Chondrocyte (in vitro differentiated cells): ENCODE measurements at regions not wholly inside any gene's neighbourhood (a gene's known extent, or its start where the extent isn't known, plus 50 kb on each side); places are given as distances from the start of the nearest gene placed in this dataset.

Experiments used
- DNase-seq: peaks from one replicate; pipeline ENCODE4 v3.0.0; 2021; ENCODE audit warnings: mixed read lengths, low spot score
- H3K27ac Mint-ChIP-seq: one replicate; pipeline ENCODE4 v1.8.0; 2021; ENCODE audit warnings: mild to moderate bottlenecking, moderate library complexity, mixed read lengths; ENCODE audit not compliant: unreplicated experiment
- H3K27me3 Mint-ChIP-seq: 2 replicates; pipeline ENCODE4 v1.8.0; 2021; ENCODE audit warnings: low read depth, mixed read lengths
- H3K36me3 Mint-ChIP-seq: 2 replicates; pipeline ENCODE4 v1.8.0; 2021; ENCODE audit warnings: low read depth, mixed read lengths
- H3K4me1 Mint-ChIP-seq: 2 replicates; pipeline ENCODE4 v1.8.0; 2021; ENCODE audit warnings: low read depth, mild to moderate bottlenecking, mixed read lengths
- H3K4me3 Mint-ChIP-seq: one replicate; pipeline ENCODE4 v1.8.0; 2021; ENCODE audit warnings: mild to moderate bottlenecking, moderate library complexity, mixed read lengths; ENCODE audit not compliant: unreplicated experiment
- H3K9me3 Mint-ChIP-seq: 2 replicates; pipeline ENCODE4 v1.8.0; 2021; ENCODE audit warnings: low read depth, mixed read lengths
- CTCF ChIP-seq: fragments of 200-600 bp; sonication (generic); IDR thresholded peaks from 2 replicates; pipeline ENCODE4 v1.5.0; 2021; ENCODE audit warnings: antibody characterized with exemption, mild to moderate bottlenecking, moderate library complexity

- H3K36me3 Mint-ChIP-seq, result peaks cover 2% of the 10 kb centered on the region
- H3K27me3 Mint-ChIP-seq, result peaks cover 3% of the 10 kb centered on the region
- H3K9me3 Mint-ChIP-seq, result peaks cover 5% of the 10 kb centered on the region
- no peak for DNase-seq
- no peak overlapping the region for H3K4me3 Mint-ChIP-seq
- no peak for TF ChIP-seq CTCF
- H3K4me1 Mint-ChIP-seq, result peaks cover 15% of the 10 kb centered on the region
- H3K27ac Mint-ChIP-seq, result no peak overlapping the region
Observed at GRCh38 chr18:62449490-62450104, 73.2 kb upstream of the ZCCHC2 start.

- DNase-seq, result no peak
- Mint-ChIP-seq H3K36me3 (peaks cover 2% of the 10 kb centered on the region), H3K4me3 (no peak overlapping the region), H3K27ac (no peak overlapping the region), H3K9me3 (peaks cover 5% of the 10 kb centered on the region), H3K4me1 (peaks cover 15% of the 10 kb centered on the region), H3K27me3 (no peaks in the 10 kb centered on the region)
- no peak for TF ChIP-seq CTCF
Observed at GRCh38 chr18:62450175-62450545, 72.7 kb upstream of the ZCCHC2 start.

- Mint-ChIP-seq H3K27me3 (peaks cover 4% of the 10 kb centered on the region), H3K27ac (peak overlapping the region; percentile 77), H3K4me1 (peaks cover 15% of the 10 kb centered on the region), H3K36me3 (peaks cover 2% of the 10 kb centered on the region), H3K4me3 (no peak overlapping the region), H3K9me3 (peaks cover 5% of the 10 kb centered on the region)
- no peak for DNase-seq
- no peak for TF ChIP-seq CTCF
Observed at GRCh38 chr18:62450546-62451410, 72.0 kb upstream of the ZCCHC2 start.

- TF ChIP-seq CTCF, result no peak
- Mint-ChIP-seq H3K36me3 (peaks cover 2% of the 10 kb centered on the region), H3K4me1 (peaks cover 15% of the 10 kb centered on the region), H3K9me3 (peaks cover 5% of the 10 kb centered on the region), H3K4me3 (no peak overlapping the region), H3K27ac (no peak overlapping the region), H3K27me3 (peaks cover 4% of the 10 kb centered on the region)
- no peak for DNase-seq
Observed at GRCh38 chr18:62452280-62452831, 70.5 kb upstream of the ZCCHC2 start.

- DNase-seq, result no peak
- Mint-ChIP-seq H3K4me3 (no peak overlapping the region), H3K36me3 (peaks cover 2% of the 10 kb centered on the region), H3K4me1 (peaks cover 15% of the 10 kb centered on the region), H3K9me3 (peaks cover 5% of the 10 kb centered on the region), H3K27me3 (peaks cover 4% of the 10 kb centered on the region), H3K27ac (no peak overlapping the region)
- TF ChIP-seq CTCF, result no peak
Observed at GRCh38 chr18:62453864-62454263, 69.0 kb upstream of the ZCCHC2 start.
